Inflammatory macrophage treated with lipopolysaccharide for 4 hours (primary cell): ENCODE measurements at regions not wholly inside any gene's neighbourhood (a gene's known extent, or its start where the extent isn't known, plus 50 kb on each side); places are given as distances from the start of the nearest gene placed in this dataset.
"Not testable (repeated sequence)": the region's sequence is repeated elsewhere in the genome, so short reads cannot be mapped to it uniquely, and the experiment has no call there.

Source experiments
- DNase-seq: peaks from one replicate; pipeline ENCODE4 v3.0.0-alpha.2; 2020

DNA sequence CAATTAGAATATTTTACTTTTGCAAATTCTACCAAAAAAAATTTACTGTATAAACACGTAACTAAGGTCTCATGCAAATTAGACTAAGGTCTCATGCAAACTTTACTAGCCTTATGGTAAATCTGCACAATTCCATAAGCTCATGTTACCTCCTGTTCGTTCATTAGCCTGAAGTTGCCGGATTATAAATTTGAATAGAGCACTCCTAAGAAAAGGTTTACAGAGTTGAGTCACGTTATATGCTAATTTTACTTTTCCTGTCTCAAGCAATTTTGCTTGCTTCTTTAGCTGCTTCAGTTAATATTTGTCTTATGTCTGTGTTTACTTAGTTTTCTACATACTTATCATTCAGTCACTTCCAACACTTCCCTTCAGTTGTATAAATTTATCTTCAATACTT lies 1434.0 kb upstream of the EYS start:
- DNase-seq, result no peak

- DNase-seq, result no peak
These were observed 1426.9 kb upstream of the EYS start for GRCh38 chr6:67133973-67134372.

DNA sequence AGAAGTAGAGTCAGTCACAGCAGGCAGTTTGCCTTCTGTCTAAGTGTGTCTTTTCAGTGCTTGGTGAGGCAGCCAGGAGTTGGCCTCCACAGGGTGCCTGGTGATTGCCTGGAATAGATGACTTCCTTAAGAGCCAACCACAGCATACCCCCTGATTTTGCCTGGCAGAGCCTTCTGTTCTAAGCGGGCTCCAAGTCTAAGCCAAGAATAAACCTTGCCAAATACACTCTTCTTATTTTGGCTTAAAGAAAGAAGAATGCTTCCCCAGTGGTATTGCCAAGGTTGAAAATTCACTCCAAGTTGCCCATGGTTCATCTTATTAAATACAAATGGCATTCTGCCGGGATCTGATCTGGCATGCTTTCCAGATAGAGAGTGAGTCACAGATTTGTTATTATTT lies 1424.8 kb upstream of the EYS start:
- DNase-seq, result no peak

DNA sequence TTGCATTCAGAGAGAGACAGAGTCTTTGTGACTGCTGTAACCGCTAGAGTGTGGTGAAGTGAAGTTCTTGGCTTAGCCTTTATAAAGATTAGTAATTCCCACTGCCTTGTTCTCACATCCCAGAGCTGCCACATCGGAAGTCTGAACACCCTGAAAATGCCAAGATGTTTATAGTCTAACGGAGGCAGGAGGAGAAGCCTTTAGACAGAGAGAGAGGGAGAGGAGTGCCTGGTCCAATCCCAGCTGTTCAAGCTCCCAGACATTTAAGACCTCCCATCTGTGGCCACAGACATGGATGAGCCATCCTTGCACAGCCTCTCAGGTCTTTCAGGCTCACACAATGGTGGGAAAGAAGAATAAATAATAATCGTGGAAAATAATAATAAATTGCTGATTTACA lies 1422.8 kb upstream of the EYS start:
- DNase-seq, result no peak

GRCh38 chr6:67127041-67127440 lies 1420.0 kb upstream of the EYS start:
- DNase-seq, result no peak

- no peak for DNase-seq
These were observed 1414.1 kb upstream of the EYS start for GRCh38 chr6:67121115-67121514.

GRCh38 chr6:67112120-67112519 lies 1405.1 kb upstream of the EYS start:
- no peak for DNase-seq

DNA sequence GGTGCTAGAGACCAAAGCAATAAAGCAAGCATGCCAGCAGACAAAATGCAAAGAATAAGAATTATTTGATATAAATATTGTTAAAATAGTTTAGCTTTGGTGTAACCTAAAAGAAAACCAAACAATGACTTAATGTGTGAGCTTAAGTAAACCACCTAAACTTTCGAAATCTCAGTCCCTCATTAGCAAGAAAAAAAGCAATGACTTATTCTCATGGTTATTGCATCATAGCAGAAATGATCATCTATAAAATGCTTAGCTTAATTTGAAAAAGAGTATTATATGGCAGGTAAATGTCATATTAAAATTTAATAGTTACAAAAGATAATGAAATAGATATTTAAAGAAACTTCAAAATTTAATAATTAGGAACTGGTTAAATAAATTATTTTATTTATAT lies 1395.7 kb upstream of the EYS start:
- no peak for DNase-seq

DNA sequence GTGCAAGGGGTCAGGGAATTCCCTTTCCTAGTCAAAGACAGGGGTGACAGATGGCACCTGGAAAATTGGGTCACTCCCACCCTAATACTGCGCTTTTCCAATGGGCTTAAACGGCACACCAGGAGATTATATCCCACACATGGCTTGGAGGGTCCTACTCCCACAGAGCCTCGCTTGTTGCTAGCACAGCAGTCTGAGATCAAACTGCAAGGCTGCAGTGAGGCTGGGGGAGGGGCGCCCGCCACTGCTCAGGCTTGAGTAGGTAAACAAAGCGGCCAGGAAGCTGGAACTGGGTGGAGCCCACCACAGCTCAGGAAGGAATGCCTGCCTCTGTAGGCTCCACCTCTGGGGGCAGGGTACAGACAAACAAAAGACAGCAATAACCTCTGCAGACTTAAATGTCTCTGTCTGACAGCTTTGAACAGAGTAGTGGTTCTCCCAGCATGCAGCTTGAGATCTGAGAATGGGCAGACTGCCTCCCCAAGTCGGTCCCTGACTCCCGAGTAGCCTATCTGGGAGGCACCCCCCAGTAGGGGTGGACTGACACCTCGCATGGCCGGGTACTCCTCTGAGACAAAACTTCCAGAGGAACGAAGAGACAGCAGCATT lies 1388.7 kb upstream of the EYS start:
- DNase-seq, result not testable (repeated sequence)

- DNase-seq, result no peak
These were observed 1387.5 kb upstream of the EYS start for GRCh38 chr6:67094431-67094946.

DNA sequence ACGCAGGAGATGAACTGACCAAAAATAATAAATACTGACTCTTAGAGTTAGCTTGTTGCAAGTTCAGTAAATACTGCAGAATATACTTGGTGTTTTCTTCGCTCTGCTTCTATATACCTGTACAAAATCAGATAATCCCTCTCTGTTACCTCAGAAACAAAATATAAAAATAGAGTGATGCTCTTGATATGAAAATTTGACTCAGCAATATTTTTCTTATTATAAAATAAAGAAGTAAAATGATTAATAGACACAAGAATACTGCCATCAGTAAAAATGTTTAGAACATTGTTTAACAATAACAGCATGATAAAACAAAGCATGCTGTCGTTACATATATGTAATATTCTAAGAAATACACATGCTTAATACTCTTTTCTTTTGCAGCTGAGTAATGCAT lies 1366.9 kb upstream of the EYS start:
- DNase-seq, result no peak

GRCh38 chr6:67068781-67069180 lies 1361.8 kb upstream of the EYS start:
- no peak for DNase-seq

- no peak for DNase-seq
These were observed 1357.3 kb upstream of the EYS start for GRCh38 chr6:67064323-67064722.

GRCh38 chr6:67047996-67048395 lies 1341.0 kb upstream of the EYS start:
- DNase-seq, result no peak

GRCh38 chr6:67045076-67045475 lies 1338.0 kb upstream of the EYS start:
- no peak for DNase-seq

- no peak for DNase-seq
These were observed 1324.4 kb upstream of the EYS start for GRCh38 chr6:67031451-67031850.

DNA sequence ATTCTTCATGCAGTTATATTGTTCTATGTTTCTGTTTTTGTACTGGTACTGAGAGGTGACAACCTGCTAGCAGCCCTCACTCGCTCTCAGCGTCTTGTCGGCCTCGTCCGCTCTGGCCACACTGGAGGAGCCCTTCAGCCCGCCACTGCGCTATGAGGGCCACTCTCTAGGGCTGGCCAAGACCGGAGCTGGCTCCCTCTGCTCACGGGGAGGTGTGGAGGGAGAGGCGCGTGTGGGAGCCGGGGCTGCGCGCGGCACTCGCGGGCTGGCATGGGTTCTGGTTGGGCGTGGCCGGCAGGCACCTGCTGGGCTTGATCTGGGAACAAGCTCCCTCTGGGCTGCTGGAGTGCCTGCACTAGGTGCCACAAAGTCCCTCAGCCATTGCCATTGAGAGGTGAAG lies 1323.8 kb upstream of the EYS start:
- DNase-seq, result no peak

GRCh38 chr6:67016921-67017460 lies 1310.0 kb upstream of the EYS start:
- DNase-seq, result no peak

GRCh38 chr6:67011441-67011840 lies 1304.4 kb upstream of the EYS start:
- no peak for DNase-seq

DNA sequence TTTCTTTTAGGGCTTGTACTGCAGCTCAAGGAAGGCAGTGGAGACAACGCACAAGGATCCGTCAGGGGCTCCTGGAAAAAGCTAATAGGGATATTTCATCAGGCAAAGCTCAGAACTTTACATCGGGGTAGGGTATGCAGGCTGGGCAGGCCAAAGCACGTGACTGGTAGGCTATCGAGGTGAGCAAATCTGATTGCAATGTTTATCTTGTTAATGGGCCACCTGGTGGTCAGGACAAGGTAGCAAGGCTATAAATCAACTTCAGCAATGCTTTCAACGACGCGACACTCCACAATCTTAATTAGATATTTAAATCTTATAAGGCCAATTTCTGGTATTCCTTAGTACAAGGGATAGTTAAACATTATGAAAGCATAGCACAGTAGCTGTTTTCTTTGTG lies 1302.8 kb upstream of the EYS start:
- no peak for DNase-seq

- DNase-seq, result no peak
These were observed 1296.8 kb upstream of the EYS start for GRCh38 chr6:67003844-67004243.

DNA sequence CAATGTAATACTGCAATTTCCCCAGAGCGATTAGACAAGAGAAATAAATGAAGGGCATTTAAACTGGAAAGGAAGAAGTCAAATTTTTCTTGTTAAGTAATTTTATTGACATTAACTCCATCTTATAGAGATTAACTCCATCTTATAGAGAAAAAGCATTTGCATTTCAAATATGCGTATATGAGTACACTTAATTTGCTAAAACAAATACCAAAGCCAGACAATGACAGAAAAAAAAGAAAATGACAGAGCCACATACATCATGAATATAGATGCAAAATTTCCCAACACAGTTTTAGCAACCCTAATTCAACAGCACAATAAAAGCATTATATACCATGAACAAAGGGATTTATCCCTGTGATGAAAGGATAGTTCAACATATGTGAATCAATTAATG lies 1293.1 kb upstream of the EYS start:
- no peak for DNase-seq

GRCh38 chr6:66997579-66997978 lies 1290.6 kb upstream of the EYS start:
- DNase-seq, result not testable (repeated sequence)

DNA sequence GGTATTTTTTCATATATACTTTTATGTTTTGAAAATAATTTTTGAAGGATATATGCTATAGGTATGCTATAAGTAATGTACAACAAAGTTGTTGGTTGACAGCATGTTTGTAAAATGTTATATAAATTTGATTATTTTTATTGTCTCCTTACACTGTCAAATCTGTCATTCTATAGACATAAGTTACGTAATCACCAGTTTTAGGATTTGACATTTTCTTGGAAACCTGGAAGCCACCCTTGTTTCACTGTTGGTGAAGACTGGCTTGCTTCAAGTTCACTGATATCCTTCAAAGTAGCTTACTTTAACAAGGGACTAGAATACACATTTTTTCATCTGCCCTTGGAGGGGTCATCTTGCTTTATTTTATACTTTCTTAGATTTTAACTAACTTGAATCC lies 1288.6 kb upstream of the EYS start:
- DNase-seq, result no peak

GRCh38 chr6:66993708-66994107 lies 1286.7 kb upstream of the EYS start:
- not testable (repeated sequence) for DNase-seq
